HG03139 (cell line): ENCODE measurements at regions not wholly inside any gene's neighbourhood (a gene's known extent, or its start where the extent isn't known, plus 50 kb on each side); places are given as distances from the start of the nearest gene placed in this dataset.

Source experiments
- ATAC-seq: cut with Tn5 transposase; IDR thresholded peaks from one replicate; pipeline ENCODE4 v1.9.1; 2021; ENCODE audit not compliant: unreplicated experiment

- no peak for ATAC-seq
Measured at GRCh38 chr2:898319-898718, 52.3 kb upstream of the SNTG2 start.

GRCh38 chr2:897091-897490 is 53.6 kb upstream of the SNTG2 start:
- no peak for ATAC-seq

GRCh38 chr2:893311-893710 is 57.3 kb upstream of the SNTG2 start:
- no peak for ATAC-seq

GRCh38 chr2:892892-893291 is 57.8 kb upstream of the SNTG2 start:
- ATAC-seq, result no peak

- no peak for ATAC-seq
Measured at GRCh38 chr2:892401-892800, 58.2 kb upstream of the SNTG2 start.

GRCh38 chr2:891734-892133 is 58.9 kb upstream of the SNTG2 start:
- no peak for ATAC-seq

- no peak for ATAC-seq
Measured at GRCh38 chr2:890791-891190, 59.9 kb upstream of the SNTG2 start.

GRCh38 chr2:890214-890613 is 60.4 kb upstream of the SNTG2 start:
- no peak for ATAC-seq

GRCh38 chr2:888906-889566 is 61.6 kb upstream of the SNTG2 start:
- ATAC-seq, result no peak

- ATAC-seq, result no peak
Measured at GRCh38 chr2:888211-888801, 62.3 kb upstream of the SNTG2 start.

- no peak for ATAC-seq
Measured at GRCh38 chr2:887639-888038, 63.0 kb upstream of the SNTG2 start.

- ATAC-seq, result no peak
Measured at GRCh38 chr2:886072-887022, 64.3 kb upstream of the SNTG2 start.

- no peak for ATAC-seq
Measured at GRCh38 chr2:885230-886071, 65.2 kb upstream of the SNTG2 start.

GRCh38 chr2:883803-884748 is 66.6 kb upstream of the SNTG2 start:
- ATAC-seq, result no peak

GRCh38 chr2:883260-883802 is 67.3 kb upstream of the SNTG2 start:
- ATAC-seq, result no peak

GRCh38 chr2:881204-881918 is 69.3 kb upstream of the SNTG2 start:
- no peak for ATAC-seq

- ATAC-seq, result no peak
Measured at GRCh38 chr2:880201-880970, 70.3 kb upstream of the SNTG2 start.

- ATAC-seq, result no peak
Measured at GRCh38 chr2:879540-879939, 71.1 kb upstream of the SNTG2 start.
